Aorta (tissue), 5 donors: ENCODE measurements at regions not wholly inside any gene's neighbourhood (a gene's known extent, or its start where the extent isn't known, plus 50 kb on each side); places are given as distances from the start of the nearest gene placed in this dataset.

Experiments
- ATAC-seq: fragments of 200-7000 bp; cut with Tn5 transposase; one replicate; pipeline ENCODE4 v1.9.1; 2022; ENCODE audit warnings: moderate library complexity; ENCODE audit not compliant: low FRiP score
- DNase-seq, 2 donors: peaks; one replicate each; pipeline ENCODE4 v3.0.0-alpha.2; 2020
- H3K27ac ChIP-seq, 2 donors: one replicate each; pipeline ENCODE4 v1.5.1; 2013; ENCODE audit warnings: low read length in 2 of 2, mild to moderate bottlenecking in 2 of 2, moderate library complexity in 2 of 2, control low read depth in 1 of 2, inconsistent platforms in 1 of 2, low read depth in 1 of 2
- H3K27me3 ChIP-seq, 2 donors: one replicate each; pipeline ENCODE4 v1.6.1; 2013; ENCODE audit warnings: control low read depth in 1 of 2, low read length in 1 of 2, mild to moderate bottlenecking in 1 of 2, moderate library complexity in 1 of 2; ENCODE audit not compliant: insufficient read depth in 2 of 2, control insufficient read depth in 1 of 2
- H3K36me3 ChIP-seq, 2 donors: one replicate each; pipeline ENCODE4 v1.6.1; 2013; ENCODE audit warnings: control low read depth in 1 of 2, low read length in 1 of 2, mild to moderate bottlenecking in 1 of 2; ENCODE audit not compliant: insufficient read depth in 2 of 2, control insufficient read depth in 1 of 2
- H3K4me1 ChIP-seq, 2 donors: one replicate each; pipeline ENCODE4 v1.6.1; 2013; ENCODE audit warnings: low read length in 2 of 2, control low read depth in 1 of 2, mild to moderate bottlenecking in 1 of 2, moderate library complexity in 1 of 2; ENCODE audit not compliant: insufficient read depth in 2 of 2, control insufficient read depth in 1 of 2
- H3K4me3 ChIP-seq, 2 donors: one replicate each; pipeline ENCODE4 v1.5.1; 2013; ENCODE audit warnings: low read length in 2 of 2, control low read depth in 1 of 2, mild to moderate bottlenecking in 1 of 2
- H3K9me3 ChIP-seq: one replicate; pipeline ENCODE4 v1.6.1; 2013; ENCODE audit warnings: mild to moderate bottlenecking, low read length; ENCODE audit not compliant: control insufficient read depth
- WGBS, 2 donors: extraction: QIAGEN DNeasy Blood & Tissue Kit; methylation state at CpG; one replicate each; pipeline ENCODE4 v1.1.7; 2013; 5-methylcytosine and 5-hydroxymethylcytosine counted together
- intact Hi-C, 2 donors: fragments of 100-400 bp; cut with DNase I; formaldehyde crosslinking; loops; one replicate each; pipeline versions ENCODE4 v1.14.2 to v1.15.0; 2022
- donor health status: healthy with polysubstance abuse.
- donor health status: Bipolar disorder and iron deficiency.
- donor health status: DM: no; HTN: no; CAD: no.
- donor health status: DM: no; HTN: no; CAD: no.
- donor health status: DM: yes; HTN: yes; CAD: no.

GRCh38 chr10:118842843-118843624, 88.3 kb upstream of the CACUL1 start:
- no peak for ATAC-seq
- intact Hi-C loops = no loop called here
- WGBS, 2 donors = 46 to 91% methylated on average over 4 of the region's 4 CpGs

GRCh38 chr10:118843647-118844265, 89.0 kb upstream of the CACUL1 start:
- Histone ChIP-seq H3K4me1 (no peaks in the 10 kb centered on the region), H3K27ac (no peak overlapping the region), H3K36me3 (no peaks in the 10 kb centered on the region), H3K4me3 (no peak overlapping the region), H3K9me3 (no peaks in the 10 kb centered on the region), H3K27me3 (no peaks in the 10 kb centered on the region)
- peak in 1 of 2 donors; percentile 63 for DNase-seq
- intact Hi-C loops = no loop called here
- 88 to 91% methylated on average over 7 of the region's 7 CpGs for WGBS, 2 donors
- no peak for ATAC-seq

More at GRCh38 chr10:118842843-118843624, 88.3 kb upstream of the CACUL1 start:
- no peak overlapping the region for H3K27ac ChIP-seq
- no peaks in the 10 kb centered on the region for H3K36me3 ChIP-seq
- H3K9me3 ChIP-seq = no peaks in the 10 kb centered on the region
- H3K27me3 ChIP-seq = no peaks in the 10 kb centered on the region
- DNase-seq = peak in 1 of 2 donors; percentile 31
- H3K4me1 ChIP-seq = no peaks in the 10 kb centered on the region
- no peak overlapping the region for H3K4me3 ChIP-seq

- no peaks in the 10 kb centered on the region for H3K9me3 ChIP-seq
- intact Hi-C loops = no loop called here
- DNase-seq (no peak), ATAC-seq (no peak)
- no peak overlapping the region for H3K4me3 ChIP-seq
- H3K27ac ChIP-seq = no peak overlapping the region
- no peaks in the 10 kb centered on the region for H3K36me3 ChIP-seq
- 66 to 70% methylated on average over 6 of the region's 6 CpGs for WGBS, 2 donors
- no peaks in the 10 kb centered on the region for H3K4me1 ChIP-seq
- no peaks in the 10 kb centered on the region for H3K27me3 ChIP-seq
Observed at GRCh38 chr10:118844731-118845521, 90.2 kb upstream of the CACUL1 start.

- Histone ChIP-seq H3K36me3 (no peaks in the 10 kb centered on the region), H3K27me3 (no peaks in the 10 kb centered on the region), H3K27ac (no peak overlapping the region), H3K9me3 (no peaks in the 10 kb centered on the region), H3K4me3 (no peak overlapping the region), H3K4me1 (no peaks in the 10 kb centered on the region)
- intact Hi-C loops = no loop called here
- DNase-seq = no peak
- no peak for ATAC-seq
- 96% methylated on average over 2 of the region's 2 CpGs for WGBS, 2 donors
Observed at GRCh38 chr10:118845776-118846175, 91.0 kb upstream of the CACUL1 start.

- Histone ChIP-seq H3K4me3 (no peak overlapping the region), H3K27ac (no peak overlapping the region), H3K27me3 (no peaks in the 10 kb centered on the region), H3K36me3 (no peaks in the 10 kb centered on the region), H3K4me1 (no peaks in the 10 kb centered on the region), H3K9me3 (no peaks in the 10 kb centered on the region)
- intact Hi-C loops = no loop called here
- DNase-seq (peak; percentile 82 to 87), ATAC-seq (no peak)
- WGBS, 2 donors = 39 to 51% methylated on average over 3 of the region's 3 CpGs
Observed at GRCh38 chr10:118850418-118851061, 95.8 kb upstream of the CACUL1 start.

- H3K36me3 ChIP-seq = no peaks in the 10 kb centered on the region
- no peaks in the 10 kb centered on the region for H3K4me1 ChIP-seq
- no peaks in the 10 kb centered on the region for H3K9me3 ChIP-seq
- 91 to 94% methylated on average over 9 of the region's 9 CpGs for WGBS, 2 donors
- no peaks in the 10 kb centered on the region for H3K27me3 ChIP-seq
- DNase-seq (no peak), ATAC-seq (peak; percentile 57)
- intact Hi-C loops = no loop called here
- no peak overlapping the region for H3K4me3 ChIP-seq
- no peak overlapping the region for H3K27ac ChIP-seq
Observed at GRCh38 chr10:118851062-118852035, 96.6 kb upstream of the CACUL1 start.

- no peaks in the 10 kb centered on the region for H3K4me1 ChIP-seq
- H3K4me3 ChIP-seq = no peak overlapping the region
- 93% methylated on average over 6 of the region's 6 CpGs for WGBS, 2 donors
- no peak for DNase-seq
- ATAC-seq = no peak
- peaks cover 0 to 2% of the 10 kb centered on the region in 2 donors for H3K27me3 ChIP-seq
- H3K36me3 ChIP-seq = no peaks in the 10 kb centered on the region
- H3K27ac ChIP-seq = no peak overlapping the region
- H3K9me3 ChIP-seq = peaks cover 2% of the 10 kb centered on the region
- intact Hi-C loops = no loop called here
Observed at GRCh38 chr10:118853916-118854315, 99.1 kb upstream of the CACUL1 start.

GRCh38 chr10:118856106-118856505, 101.3 kb upstream of the CACUL1 start:
- 86 to 92% methylated on average over 3 of the region's 3 CpGs for WGBS, 2 donors
- H3K27me3 ChIP-seq = peaks cover 0 to 2% of the 10 kb centered on the region in 2 donors
- DNase-seq = no peak

More at GRCh38 chr10:118856106-118856505, 101.3 kb upstream of the CACUL1 start:
- Histone ChIP-seq H3K27ac (no peak overlapping the region), H3K4me1 (no peaks in the 10 kb centered on the region), H3K4me3 (no peak overlapping the region), H3K9me3 (peaks cover 2% of the 10 kb centered on the region), H3K36me3 (no peaks in the 10 kb centered on the region)
- intact Hi-C loops = no loop called here
- ATAC-seq = peak; percentile 29
